ENCODE measurements at regions not wholly inside any gene's neighbourhood (a gene's known extent, or its start where the extent isn't known, plus 50 kb on each side); places are given as distances from the start of the nearest gene placed in this dataset.

DNA sequence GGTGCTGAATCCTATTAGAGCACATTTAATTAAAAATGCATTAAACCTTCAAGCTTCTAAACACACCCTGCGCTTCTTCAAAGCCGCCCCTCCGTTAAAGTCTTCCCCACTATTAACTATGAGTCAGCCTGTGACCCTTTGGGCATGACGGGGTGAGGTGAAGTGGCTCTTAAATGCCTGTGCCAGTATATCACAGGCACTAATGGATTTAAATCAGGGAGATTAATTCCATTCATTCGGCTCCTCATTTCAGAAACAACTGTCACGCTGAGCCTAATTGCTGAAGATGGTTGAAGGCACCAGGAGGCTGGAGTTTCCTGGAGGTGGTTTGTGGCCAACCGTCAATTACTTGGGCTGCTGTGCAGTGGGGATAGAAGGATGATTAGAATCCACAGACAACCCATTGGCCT lies 192.6 kb upstream of the MSX2 start:
- TF ChIP-seq, protein P1, sequence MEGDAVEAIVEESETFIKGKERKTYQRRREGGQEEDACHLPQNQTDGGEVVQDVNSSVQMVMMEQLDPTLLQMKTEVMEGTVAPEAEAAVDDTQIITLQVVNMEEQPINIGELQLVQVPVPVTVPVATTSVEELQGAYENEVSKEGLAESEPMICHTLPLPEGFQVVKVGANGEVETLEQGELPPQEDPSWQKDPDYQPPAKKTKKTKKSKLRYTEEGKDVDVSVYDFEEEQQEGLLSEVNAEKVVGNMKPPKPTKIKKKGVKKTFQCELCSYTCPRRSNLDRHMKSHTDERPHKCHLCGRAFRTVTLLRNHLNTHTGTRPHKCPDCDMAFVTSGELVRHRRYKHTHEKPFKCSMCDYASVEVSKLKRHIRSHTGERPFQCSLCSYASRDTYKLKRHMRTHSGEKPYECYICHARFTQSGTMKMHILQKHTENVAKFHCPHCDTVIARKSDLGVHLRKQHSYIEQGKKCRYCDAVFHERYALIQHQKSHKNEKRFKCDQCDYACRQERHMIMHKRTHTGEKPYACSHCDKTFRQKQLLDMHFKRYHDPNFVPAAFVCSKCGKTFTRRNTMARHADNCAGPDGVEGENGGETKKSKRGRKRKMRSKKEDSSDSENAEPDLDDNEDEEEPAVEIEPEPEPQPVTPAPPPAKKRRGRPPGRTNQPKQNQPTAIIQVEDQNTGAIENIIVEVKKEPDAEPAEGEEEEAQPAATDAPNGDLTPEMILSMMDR (IDR thresholded peaks at IDR 0.05; ENCODE audit: control extremely low read depth in 1 of 3, insufficient read depth in 1 of 3, low read depth in 1 of 3, low read length in 3 of 3), result no peak
- no peak for TF ChIP-seq POLR2A (IDR thresholded peaks at IDR 0.05; ENCODE audit: control extremely low read depth in 1 of 2, low read depth in 2 of 2, low read length in 2 of 2)
- no peak for TF ChIP-seq EP300 (IDR thresholded peaks at IDR 0.05; ENCODE audit: borderline replicate concordance in 1 of 2, low read depth in 2 of 2, low read length in 2 of 2)
- no peak for TF ChIP-seq TEAD4 (IDR thresholded peaks at IDR 0.05; ENCODE audit: low read depth, low read length)
